ENCODE measurements at regions not wholly inside any gene's neighbourhood (a gene's known extent, or its start where the extent isn't known, plus 50 kb on each side); places are given as distances from the start of the nearest gene placed in this dataset.
A peak's percentile ranks its signal among the peaks of the same experiment; 100 is the strongest.

- Histone ChIP-seq H3K4me1 (peaks cover 0 to 10% (median 0%) of the 10 kb centered on the region in 12 donors), H3K4me3 (no peak overlapping the region), H3K9me3 (no peaks in the 10 kb centered on the region), H3K27me3 (no peaks in the 10 kb centered on the region), H3K27ac (no peak overlapping the region), H3K36me3 (no peaks in the 10 kb centered on the region)
- 40 to 47% (median 45%) methylated on average over 7 of the region's 7 CpGs for WGBS, 4 donors
- DNase-seq (peak in 4 of 5 donors; percentile 8 to 42 (median 32)), ATAC-seq (peak in 3 of 4 donors; percentile 51 to 74 (median 62))
- intact Hi-C loops (cut with DNase I), result no loop called here
- TF ChIP-seq CTCF (IDR thresholded peaks at IDR 0.05), result no peak
- TF ChIP-seq POLR2A (IDR thresholded peaks at IDR 0.05), result no peak
These were observed 375.3 kb upstream of the KLHL29 start for GRCh38 chr2:23009545-23010149.

GRCh38 chr2:23012499-23012898, 372.5 kb upstream of the KLHL29 start:
- Histone ChIP-seq H3K27me3 (no peaks in the 10 kb centered on the region), H3K9me3 (no peaks in the 10 kb centered on the region), H3K27ac (no peak overlapping the region), H3K4me3 (no peak overlapping the region), H3K4me1 (peaks cover 0 to 10% (median 0%) of the 10 kb centered on the region in 12 donors), H3K36me3 (no peaks in the 10 kb centered on the region)
- TF ChIP-seq CTCF (IDR thresholded peaks at IDR 0.05) (no peak), POLR2A (IDR thresholded peaks at IDR 0.05) (no peak)
- intact Hi-C loops (cut with DNase I), result no loop called here
- no peak for DNase-seq
- ATAC-seq, result no peak
- WGBS, 4 donors, result 63 to 77% (median 66%) methylated on average over 2 of the region's 2 CpGs

- Histone ChIP-seq H3K27me3 (no peaks in the 10 kb centered on the region), H3K9me3 (no peaks in the 10 kb centered on the region), H3K36me3 (no peaks in the 10 kb centered on the region), H3K27ac (no peak overlapping the region), H3K4me1 (no peaks in the 10 kb centered on the region), H3K4me3 (no peak overlapping the region)
- WGBS, 4 donors, result 85 to 90% (median 89%) methylated on average over 7 of the region's 7 CpGs
- intact Hi-C loops (cut with DNase I), result loop anchor here in 1 of 10 donors (2.0 kb wide), 1 partner anchor 21 kb away; no protein-coding TSS in a partner anchor
- DNase-seq, result no peak
- ATAC-seq, result no peak
- no peak for TF ChIP-seq POLR2A (IDR thresholded peaks at IDR 0.05)
- no peak for TF ChIP-seq CTCF (IDR thresholded peaks at IDR 0.05)
These were observed 369.3 kb upstream of the KLHL29 start for GRCh38 chr2:23015651-23016200.

- H3K27me3 ChIP-seq, result no peaks in the 10 kb centered on the region
- WGBS, 4 donors, result 15 to 46% (median 33%) methylated on average over 1 of the region's 1 CpG
- no peak overlapping the region for H3K4me3 ChIP-seq
- no peak for TF ChIP-seq CTCF (IDR thresholded peaks at IDR 0.05)
- no peak for TF ChIP-seq POLR2A (IDR thresholded peaks at IDR 0.05)
- no peak overlapping the region for H3K27ac ChIP-seq
- H3K9me3 ChIP-seq, result no peaks in the 10 kb centered on the region
- ATAC-seq (no peak), DNase-seq (no peak)
- no peaks in the 10 kb centered on the region for H3K4me1 ChIP-seq
- no peaks in the 10 kb centered on the region for H3K36me3 ChIP-seq
- intact Hi-C loops (cut with DNase I), result no loop called here
These were observed 365.5 kb upstream of the KLHL29 start for GRCh38 chr2:23019476-23019875.

Data from heart left ventricle (tissue), 16 donors.